ENCODE measurements at regions not wholly inside any gene's neighbourhood (a gene's known extent, or its start where the extent isn't known, plus 50 kb on each side); places are given as distances from the start of the nearest gene placed in this dataset.

- no peak for TF ChIP-seq EZH2phosphoT487 (IDR thresholded peaks at IDR 0.05; ENCODE audit: borderline replicate concordance, low read length)
- TF ChIP-seq CTCF (IDR thresholded peaks at IDR 0.05; ENCODE audit: low read depth, low read length, poor library complexity, severe bottlenecking) = no peak
Observed at GRCh38 chr18:78457011-78457410, 522.6 kb upstream of the SALL3 start.
